Hematopoietic multipotent progenitor cell treated with erythropoietin and hydrocortisone succinate and interleukin-3 and kit ligand, for 4 days (in vitro differentiated cells): ENCODE measurements at regions not wholly inside any gene's neighbourhood (a gene's known extent, or its start where the extent isn't known, plus 50 kb on each side); places are given as distances from the start of the nearest gene placed in this dataset.
"Not testable (repeated sequence)": the region's sequence is repeated elsewhere in the genome, so short reads cannot be mapped to it uniquely, and the experiment has no call there.

ENCODE experiments used
- DNase-seq: peaks from one replicate; pipeline ENCODE4 v3.0.0-alpha.2; 2015

DNA sequence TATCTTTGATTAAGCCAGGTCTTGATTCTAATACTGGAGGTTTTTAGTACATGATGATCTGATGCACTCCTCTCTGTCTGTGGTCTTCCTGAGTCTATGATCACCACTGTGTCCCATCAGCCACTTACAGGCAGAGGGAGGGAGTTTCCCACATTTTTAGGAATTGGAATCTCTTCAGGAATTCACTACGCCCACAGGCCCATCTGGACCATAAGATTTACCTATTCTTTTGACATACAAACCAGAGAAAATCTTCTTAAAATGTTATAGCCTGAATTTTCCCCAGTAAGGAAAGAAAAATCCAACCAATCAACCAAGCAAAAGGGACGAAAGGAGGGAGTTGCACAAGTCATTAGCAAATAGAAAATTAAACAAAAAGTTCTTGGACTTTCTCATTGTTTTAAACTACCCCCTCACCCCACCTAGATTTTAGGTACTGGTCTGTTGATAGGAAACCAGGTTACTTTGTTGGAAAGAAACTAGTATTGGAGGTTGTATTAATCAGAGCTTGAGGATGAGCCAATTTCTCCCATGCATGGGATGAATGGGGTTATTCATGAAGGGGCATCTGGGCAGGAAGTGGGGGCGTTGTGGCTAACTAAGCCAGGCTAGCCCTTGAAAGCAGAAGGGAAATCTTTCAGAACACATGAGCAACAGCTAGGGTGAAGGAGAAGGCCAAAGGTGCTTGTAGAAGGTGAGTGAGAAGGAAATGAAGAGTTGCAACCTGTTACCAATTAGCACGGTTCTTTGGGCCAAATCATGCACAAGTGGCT lies 328.2 kb upstream of the MEX3C start:
- no peak for DNase-seq

DNA sequence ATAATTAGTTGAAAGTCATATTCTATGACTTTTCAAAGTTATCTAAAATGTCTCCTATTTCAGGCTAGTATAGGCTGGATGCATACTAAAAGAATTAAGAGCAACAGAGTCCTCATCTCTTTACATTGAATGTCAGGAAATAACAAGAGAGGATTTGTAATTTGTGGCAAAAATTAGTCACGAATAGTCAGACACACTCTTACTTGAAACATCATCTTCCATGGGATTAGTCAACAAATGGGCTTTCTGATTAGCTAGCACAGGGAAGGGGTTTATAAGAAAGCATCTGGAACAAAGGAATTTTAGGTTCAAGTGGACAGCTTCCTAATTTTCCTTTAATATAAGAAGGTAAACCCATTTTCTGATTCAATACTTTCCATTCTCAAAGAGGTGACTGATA lies 330.3 kb upstream of the MEX3C start:
- DNase-seq, result no peak

- DNase-seq, result no peak
Measured at GRCh38 chr18:51531501-51531900, 334.0 kb upstream of the MEX3C start.

DNA sequence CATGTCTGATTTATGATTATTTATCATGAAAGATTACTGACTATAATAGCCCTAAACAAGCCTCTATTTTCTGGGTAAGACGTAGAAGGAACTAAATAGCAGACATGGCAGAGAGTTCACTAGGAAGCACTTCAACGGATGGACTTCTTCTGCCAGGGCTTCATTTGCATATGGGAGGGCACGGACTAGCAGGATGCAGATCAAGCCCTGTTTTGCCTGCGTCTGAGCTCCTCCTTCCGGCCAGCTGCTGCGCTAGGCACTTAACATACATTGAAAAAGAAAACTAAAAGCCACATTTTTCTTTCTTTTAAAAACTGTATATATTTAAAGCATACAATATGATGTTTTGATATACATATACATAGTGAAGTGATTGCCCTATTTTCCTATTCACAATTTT lies 340.0 kb upstream of the MEX3C start:
- peak; percentile 34 for DNase-seq

DNA sequence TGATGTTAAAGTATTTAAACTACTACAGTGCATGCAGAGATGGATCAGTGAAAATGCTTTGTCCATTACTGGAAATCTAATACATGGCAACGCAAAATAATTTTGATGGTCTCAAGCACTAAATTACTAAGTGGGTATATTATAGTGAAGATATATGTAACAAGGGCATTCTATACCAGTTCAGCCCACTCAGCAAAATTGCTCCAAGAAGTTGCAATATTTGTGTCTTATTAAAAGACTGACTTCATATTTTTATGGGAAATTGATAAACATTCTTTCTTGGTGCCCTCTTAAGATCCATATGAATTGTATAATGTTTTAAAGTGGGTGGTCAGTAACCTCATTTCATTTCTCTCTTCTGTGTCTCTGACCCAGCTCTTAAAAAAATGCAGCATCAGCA lies 343.1 kb upstream of the MEX3C start:
- DNase-seq, result no peak

DNA sequence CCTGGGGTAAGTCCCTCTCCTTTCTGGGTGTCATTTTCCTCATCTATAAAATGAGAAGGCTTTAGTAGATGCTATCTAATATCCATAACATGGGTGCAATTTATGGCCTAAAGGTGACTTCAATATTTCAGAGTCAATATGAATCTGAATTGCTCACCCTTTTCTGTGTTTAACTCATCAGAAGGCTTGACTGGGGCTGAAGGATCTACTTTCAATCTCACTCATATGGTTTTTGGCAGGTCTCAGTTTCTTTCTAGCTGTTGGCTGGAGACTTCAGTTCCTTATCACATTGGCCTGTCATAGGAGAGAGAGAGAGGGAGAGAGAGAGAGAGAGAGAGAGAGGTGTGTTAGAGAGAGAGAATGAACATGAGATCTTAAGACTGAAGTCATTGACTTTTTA lies 343.7 kb upstream of the MEX3C start:
- DNase-seq, result no peak

DNA sequence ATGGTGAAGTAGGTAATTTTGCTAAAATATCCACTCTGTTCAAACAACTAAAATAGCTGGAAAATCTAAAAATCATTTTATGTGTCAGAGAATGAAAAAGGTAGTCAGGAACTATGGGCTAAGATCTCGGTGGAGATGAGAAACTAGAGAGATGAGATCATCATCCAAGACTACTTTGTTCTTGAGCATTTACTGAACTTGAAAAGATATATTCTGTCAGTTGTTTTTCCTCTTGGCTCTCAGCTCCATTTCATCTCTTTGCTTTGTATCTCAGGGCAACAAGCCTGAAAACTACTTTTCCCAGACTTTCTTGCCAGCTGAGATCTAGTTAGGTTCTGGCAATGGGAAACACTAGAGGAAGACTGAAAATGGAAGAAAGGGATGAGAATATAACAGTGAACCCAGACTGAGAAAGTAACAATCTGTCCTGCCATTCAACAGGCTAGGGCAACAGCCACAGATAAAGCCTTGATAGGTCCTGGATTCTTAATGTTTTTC lies 346.2 kb upstream of the MEX3C start:
- no peak for DNase-seq

DNA sequence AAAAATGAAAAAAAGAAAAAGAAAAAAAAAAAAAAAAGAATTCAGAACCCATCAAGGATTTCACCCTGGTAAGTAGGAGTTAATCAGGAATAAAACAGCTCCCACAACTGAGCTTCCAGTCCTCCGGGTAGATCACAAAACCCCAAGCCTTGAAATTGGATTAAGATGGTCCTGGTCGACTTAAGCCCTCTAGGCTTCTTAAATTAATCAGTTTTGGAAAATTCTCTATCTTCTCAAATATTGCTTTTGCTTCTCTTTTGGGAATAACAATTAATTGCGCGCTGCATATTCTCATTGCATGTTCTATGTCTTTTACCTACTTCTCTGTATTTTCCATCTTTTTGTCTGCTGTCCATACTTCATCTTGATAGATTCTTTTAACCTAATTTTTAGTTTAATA lies 348.0 kb upstream of the MEX3C start:
- no peak for DNase-seq

DNA sequence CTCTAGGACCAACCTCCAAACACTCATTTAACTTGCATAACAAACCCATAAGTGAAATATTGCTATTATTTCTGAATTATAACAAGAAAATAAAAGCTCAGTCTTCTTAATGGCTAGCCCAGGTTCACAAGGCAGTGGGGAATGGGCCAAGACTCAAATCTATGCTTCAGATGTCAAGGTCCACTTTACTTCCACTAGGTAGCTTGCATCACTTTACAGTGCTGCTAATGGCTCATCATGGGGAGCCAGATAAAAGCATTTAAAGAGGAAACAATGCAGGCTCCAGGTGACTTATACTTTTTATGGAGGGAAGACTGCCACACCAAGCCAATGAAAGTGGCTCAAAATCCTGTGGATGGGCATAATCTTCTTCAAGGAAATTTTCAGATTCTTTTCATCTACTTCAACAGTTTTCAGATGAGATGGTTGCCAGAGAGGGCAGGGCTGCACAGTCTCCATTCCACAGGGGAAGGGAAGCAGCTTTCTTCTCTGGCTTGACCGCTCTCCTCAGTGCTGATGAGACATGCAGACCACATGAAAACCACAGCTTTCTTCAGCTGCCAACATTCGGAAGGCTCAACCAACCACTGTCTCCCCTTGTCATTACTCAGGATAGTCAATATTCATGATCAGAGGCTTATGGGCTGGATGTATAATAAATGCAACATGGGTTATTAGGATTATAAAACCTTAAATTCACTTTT lies 361.9 kb upstream of the MEX3C start:
- no peak for DNase-seq

DNA sequence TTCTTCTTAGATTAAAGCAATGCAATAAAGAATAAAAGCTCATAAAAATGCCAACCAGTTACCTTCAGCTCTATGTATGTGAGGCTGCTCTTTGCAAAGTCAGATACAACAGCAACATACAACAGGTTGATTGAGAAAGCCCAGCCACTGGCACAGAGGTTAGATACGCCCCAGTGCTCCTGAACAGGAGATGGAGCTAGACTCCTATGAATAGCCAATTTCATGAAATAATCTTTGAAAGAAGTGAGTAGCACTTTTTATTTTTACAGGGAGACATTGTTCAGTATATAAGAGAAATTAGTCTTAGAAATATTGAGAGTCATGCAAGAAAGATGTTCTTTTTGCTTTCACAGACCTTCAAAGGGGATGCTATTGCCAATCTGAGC lies 362.4 kb upstream of the MEX3C start:
- DNase-seq, result no peak

GRCh38 chr18:51561821-51562220 lies 364.3 kb upstream of the MEX3C start:
- DNase-seq, result no peak

GRCh38 chr18:51562866-51563265 lies 365.4 kb upstream of the MEX3C start:
- DNase-seq, result no peak

- DNase-seq, result no peak
Measured at GRCh38 chr18:51563396-51563795, 365.9 kb upstream of the MEX3C start.

GRCh38 chr18:51568151-51568550 lies 370.7 kb upstream of the MEX3C start:
- DNase-seq, result no peak

DNA sequence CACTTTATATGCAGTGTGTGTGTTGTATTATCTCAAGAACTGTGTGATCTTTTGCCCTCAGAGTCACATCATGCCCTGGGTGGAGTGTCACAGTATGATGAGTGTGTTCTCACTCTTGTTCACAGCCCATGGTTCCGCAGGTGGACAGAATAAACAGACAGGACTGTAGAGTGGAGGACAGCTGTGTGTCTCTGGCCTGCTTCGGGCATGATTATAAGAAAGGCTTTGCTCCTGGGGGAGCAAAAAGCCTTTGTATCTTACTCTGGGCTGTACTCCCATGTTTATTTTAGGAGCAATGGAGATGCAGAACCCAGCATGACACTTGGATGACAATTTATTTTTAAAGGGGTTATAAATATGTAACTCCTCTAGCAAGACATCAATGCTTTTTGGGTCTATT lies 371.7 kb upstream of the MEX3C start:
- no peak for DNase-seq

- DNase-seq, result no peak
Measured at GRCh38 chr18:51569561-51569960, 372.1 kb upstream of the MEX3C start.

DNA sequence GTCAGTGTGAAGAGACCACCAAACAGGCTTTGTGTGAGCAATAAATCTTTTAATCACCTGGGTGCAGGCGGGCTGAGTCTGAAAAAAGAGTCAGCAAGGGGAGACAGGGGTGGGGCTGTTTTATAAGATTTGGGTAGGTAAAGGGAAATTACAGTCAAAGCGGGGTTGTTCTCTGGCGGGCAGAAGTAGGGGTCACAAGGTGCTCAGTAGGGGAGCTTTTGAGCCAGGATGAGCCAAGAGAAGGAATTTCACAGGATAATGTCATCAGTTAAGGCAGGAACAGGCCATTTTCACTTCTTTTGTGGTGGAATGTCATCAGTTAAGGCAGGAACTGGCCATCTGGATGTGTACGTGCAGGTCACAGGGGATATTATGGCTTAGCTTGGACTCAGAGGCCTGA lies 372.6 kb upstream of the MEX3C start:
- DNase-seq, result not testable (repeated sequence)

DNA sequence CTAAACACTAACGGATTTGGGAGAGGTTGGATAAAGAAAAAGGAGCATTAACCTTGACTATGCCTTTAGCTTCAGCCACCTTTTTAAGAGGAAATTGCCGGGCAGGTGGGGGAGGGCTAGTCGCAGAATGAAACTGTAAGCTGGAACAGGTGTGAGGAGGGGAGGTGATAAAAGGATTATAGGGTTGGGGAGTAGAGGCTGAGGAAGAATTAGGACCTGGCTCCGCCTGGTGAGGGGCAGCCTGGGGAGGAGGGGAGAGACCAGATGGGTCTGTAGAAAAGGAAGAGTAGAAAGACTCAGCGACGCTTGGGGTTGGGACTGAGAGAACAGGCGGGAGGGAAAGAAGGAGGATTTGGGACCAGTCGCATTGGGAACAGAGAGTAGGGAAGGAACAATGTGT lies 376.4 kb upstream of the MEX3C start:
- DNase-seq, result not testable (repeated sequence)

GRCh38 chr18:51575171-51575570 lies 377.7 kb upstream of the MEX3C start:
- DNase-seq, result no peak

GRCh38 chr18:51578406-51578980 lies 381.0 kb upstream of the MEX3C start:
- no peak for DNase-seq

DNA sequence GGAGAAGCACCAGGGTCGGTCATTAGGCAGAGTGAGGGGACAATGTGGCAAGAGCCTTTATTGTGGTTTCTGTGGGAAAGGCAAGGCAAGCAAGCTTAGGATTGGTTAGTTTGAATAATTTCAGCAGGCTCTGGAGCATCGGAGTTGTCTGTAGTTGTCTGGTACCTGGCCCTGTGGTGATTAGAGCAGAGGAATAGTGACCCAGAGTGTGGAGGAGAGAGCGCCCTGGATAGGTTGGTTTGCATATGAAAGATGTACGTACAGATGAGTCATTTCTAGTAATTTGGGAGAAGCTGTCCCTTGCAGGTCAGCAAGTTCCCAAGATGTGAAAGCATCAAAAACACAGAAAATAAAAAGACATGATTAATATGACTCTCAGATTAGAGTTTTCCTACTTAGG lies 383.1 kb upstream of the MEX3C start:
- no peak for DNase-seq

- no peak for DNase-seq
Measured at GRCh38 chr18:51582551-51582950, 385.1 kb upstream of the MEX3C start.

- DNase-seq, result no peak
Measured at GRCh38 chr18:51588616-51589015, 391.1 kb upstream of the MEX3C start.

DNA sequence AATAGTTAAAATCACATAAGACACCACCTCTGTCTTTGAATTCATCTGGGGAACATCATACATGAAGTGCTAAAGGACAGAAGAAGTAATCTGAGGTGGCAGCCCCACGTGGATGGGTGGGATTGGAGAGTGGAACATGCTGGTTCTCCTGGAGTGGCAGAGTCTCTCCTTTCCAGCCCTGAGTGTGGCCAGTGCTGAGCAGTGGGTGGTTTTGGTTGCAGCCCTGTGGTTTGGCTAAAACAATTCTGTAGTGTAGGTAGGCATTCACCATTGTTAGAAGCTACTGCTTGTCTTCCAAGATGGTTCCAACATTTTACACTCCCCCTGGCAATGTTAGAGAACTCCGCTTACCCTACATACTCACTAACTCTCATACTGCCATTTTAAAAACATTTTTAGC lies 396.4 kb upstream of the MEX3C start:
- no peak for DNase-seq
